PC-3 (cell line): ENCODE measurements at regions not wholly inside any gene's neighbourhood (a gene's known extent, or its start where the extent isn't known, plus 50 kb on each side); places are given as distances from the start of the nearest gene placed in this dataset.

Experiments
- ATAC-seq: fragments of 200-7000 bp; cut with Tn5 transposase; 2 replicates; pipeline ENCODE4 v1.9.1; 2020; ENCODE audit warnings: mild to moderate bottlenecking, moderate library complexity
- BruUV-seq: library from RNA; stranded (reverse); fragments of 400-500 nt; replicated peaks from 2 replicates; lab custom pipeline; 2021; lab: Mats Ljungman, UMichigan
- CTCF ChIA-PET: fragments of 300-600 bp; sonication (Branson Sonifier 250); formaldehyde crosslinking; loops from one replicate; lab custom pipeline; 2022; ENCODE audit warnings: antibody characterized with exemption; lab: Charles Lee
- POLR2A ChIA-PET: fragments of 300-600 bp; sonication (Branson Sonifier 250); formaldehyde crosslinking; loops from one replicate; lab custom pipeline; 2022; ENCODE audit warnings: antibody characterized with exemption; ENCODE audit not compliant: unreplicated experiment; lab: Charles Lee
- DNase-seq: peaks from one replicate; pipeline ENCODE4 v3.0.0-alpha.2; 2015
- H2AFZ ChIP-seq: fragments of 300-600 bp; sonication (generic); 2 replicates; pipeline ENCODE4 v1.6.0; 2016; ENCODE audit warnings: antibody characterized with exemption, low read length
- H3F3A ChIP-seq: fragments of 300-600 bp; sonication (generic); one replicate; pipeline ENCODE4 v1.6.0; 2017; ENCODE audit warnings: antibody characterized with exemption, low read length, control low read depth, mild to moderate bottlenecking; ENCODE audit not compliant: unreplicated experiment
- H3K27ac ChIP-seq: fragments of 300-600 bp; sonication (generic); 2 replicates; pipeline ENCODE4 v1.5.1; 2016; ENCODE audit warnings: mild to moderate bottlenecking, low read length
- H3K27me3 ChIP-seq: fragments of 300-600 bp; sonication (generic); 2 replicates; pipeline ENCODE4 v1.6.1; 2016; ENCODE audit warnings: low read length, mixed read lengths
- H3K36me3 ChIP-seq: fragments of 300-600 bp; sonication (generic); 2 replicates; pipeline ENCODE4 v1.6.1; 2016; ENCODE audit warnings: low read depth, mixed run types, low read length, mixed read lengths
- H3K4me1 ChIP-seq: fragments of 300-600 bp; sonication (generic); 2 replicates; pipeline ENCODE4 v1.5.1; 2016; ENCODE audit warnings: low read length; ENCODE audit not compliant: insufficient read depth
- H3K4me2 ChIP-seq: fragments of 300-600 bp; sonication (generic); 2 replicates; pipeline ENCODE4 v1.6.0; 2016; ENCODE audit warnings: low read length
- H3K4me3 ChIP-seq: fragments of 300-600 bp; sonication (generic); 2 replicates; pipeline ENCODE4 v1.5.1; 2016; ENCODE audit warnings: mild to moderate bottlenecking, low read length, mixed read lengths
- H3K79me2 ChIP-seq: fragments of 300-600 bp; sonication (generic); 2 replicates; pipeline ENCODE4 v1.6.1; 2017; ENCODE audit warnings: low read length, mixed read lengths
- H3K9ac ChIP-seq: fragments of 300-600 bp; sonication (generic); 2 replicates; pipeline ENCODE4 v1.6.0; 2016; ENCODE audit warnings: mild to moderate bottlenecking, low read length
- H3K9me2 ChIP-seq: fragments of 300-600 bp; sonication (generic); replicated peaks from 2 replicates; pipeline ENCODE4 v1.6.1; 2016; ENCODE audit warnings: mixed run types, low read length, mixed read lengths
- H3K9me3 ChIP-seq: fragments of 300-600 bp; sonication (generic); 2 replicates; pipeline ENCODE4 v1.6.1; 2016; ENCODE audit warnings: low read length, mixed read lengths
- H4K20me1 ChIP-seq: fragments of 300-600 bp; sonication (generic); 2 replicates; pipeline ENCODE4 v1.6.1; 2016; ENCODE audit warnings: low read length, mixed read lengths
- EZH2 ChIP-seq: fragments of 300-600 bp; sonication (generic); IDR thresholded peaks from one replicate; pipeline ENCODE4 v1.6.1; 2017; ENCODE audit warnings: antibody characterized with exemption, mild to moderate bottlenecking, low read length; ENCODE audit not compliant: unreplicated experiment
- EZH2phosphoT487 ChIP-seq: fragments of 300-600 bp; sonication (generic); IDR thresholded peaks from 2 replicates; pipeline ENCODE4 v1.6.1; 2018; ENCODE audit warnings: mild to moderate bottlenecking, antibody characterized with exemption, low read length, borderline replicate concordance
- intact Hi-C: fragments of 100-400 bp; cut with micrococcal nuclease; formaldehyde crosslinking; loops from 2 replicates; pipeline ENCODE4 v1.9.0; 2023
- TF ChIP-seq, protein P1 (sequence below): fragments of 300-600 bp; sonication (generic); conservative IDR thresholded peaks from 2 replicates; pipeline ENCODE4 v1.5.1; 2017; ENCODE audit warnings: antibody characterized with exemption, low read depth, mild to moderate bottlenecking, low read length

- Histone ChIP-seq H3K4me1 (no peaks in the 10 kb centered on the region), H3K9me3 (no peaks in the 10 kb centered on the region), H3K9ac (no peak overlapping the region), H3K36me3 (no peaks in the 10 kb centered on the region), H3K79me2 (no peaks in the 10 kb centered on the region), H3K27ac (no peak overlapping the region), H4K20me1 (no peaks in the 10 kb centered on the region), H3K4me2 (no peak overlapping the region), H3F3A (no peaks in the 10 kb centered on the region), H3K4me3 (no peak overlapping the region), H3K9me2 (no peaks in the 10 kb centered on the region), H3K27me3 (no peaks in the 10 kb centered on the region), H2AFZ (no peak overlapping the region)
- POLR2A ChIA-PET = no interaction called here
- BruUV-seq = no TSS peak
- CTCF ChIA-PET = no interaction called here
- no peak for DNase-seq
- intact Hi-C loops = no loop called here
- 0 out of 2 replicates have a peak, but pooled peaks have one; percentile 37 for ATAC-seq
- no peak for TF ChIP-seq EZH2phosphoT487
- no peak for TF ChIP-seq EZH2
- TF ChIP-seq, protein P1, sequence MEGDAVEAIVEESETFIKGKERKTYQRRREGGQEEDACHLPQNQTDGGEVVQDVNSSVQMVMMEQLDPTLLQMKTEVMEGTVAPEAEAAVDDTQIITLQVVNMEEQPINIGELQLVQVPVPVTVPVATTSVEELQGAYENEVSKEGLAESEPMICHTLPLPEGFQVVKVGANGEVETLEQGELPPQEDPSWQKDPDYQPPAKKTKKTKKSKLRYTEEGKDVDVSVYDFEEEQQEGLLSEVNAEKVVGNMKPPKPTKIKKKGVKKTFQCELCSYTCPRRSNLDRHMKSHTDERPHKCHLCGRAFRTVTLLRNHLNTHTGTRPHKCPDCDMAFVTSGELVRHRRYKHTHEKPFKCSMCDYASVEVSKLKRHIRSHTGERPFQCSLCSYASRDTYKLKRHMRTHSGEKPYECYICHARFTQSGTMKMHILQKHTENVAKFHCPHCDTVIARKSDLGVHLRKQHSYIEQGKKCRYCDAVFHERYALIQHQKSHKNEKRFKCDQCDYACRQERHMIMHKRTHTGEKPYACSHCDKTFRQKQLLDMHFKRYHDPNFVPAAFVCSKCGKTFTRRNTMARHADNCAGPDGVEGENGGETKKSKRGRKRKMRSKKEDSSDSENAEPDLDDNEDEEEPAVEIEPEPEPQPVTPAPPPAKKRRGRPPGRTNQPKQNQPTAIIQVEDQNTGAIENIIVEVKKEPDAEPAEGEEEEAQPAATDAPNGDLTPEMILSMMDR = no peak
Measured at GRCh38 chr5:159702826-159703225, 213.5 kb upstream of the ADRA1B start.

- intact Hi-C loops = no loop called here
- Histone ChIP-seq H3K36me3 (no peaks in the 10 kb centered on the region), H3K4me2 (no peak overlapping the region), H3K27ac (no peak overlapping the region), H3K4me1 (no peaks in the 10 kb centered on the region), H4K20me1 (no peaks in the 10 kb centered on the region), H3K79me2 (no peaks in the 10 kb centered on the region), H3K27me3 (no peaks in the 10 kb centered on the region), H3F3A (no peaks in the 10 kb centered on the region), H2AFZ (no peak overlapping the region), H3K4me3 (no peak overlapping the region), H3K9ac (no peak overlapping the region), H3K9me3 (no peaks in the 10 kb centered on the region), H3K9me2 (no peaks in the 10 kb centered on the region)
- TF ChIP-seq EZH2phosphoT487 = no peak
- TF ChIP-seq, protein P1 = no peak
- no peak for TF ChIP-seq EZH2
- ATAC-seq (no peak), DNase-seq (no peak)
- ChIA-PET CTCF (no interaction called here), POLR2A (no interaction called here)
- BruUV-seq = no TSS peak
Measured at GRCh38 chr5:159704160-159704559, 212.1 kb upstream of the ADRA1B start.

DNA sequence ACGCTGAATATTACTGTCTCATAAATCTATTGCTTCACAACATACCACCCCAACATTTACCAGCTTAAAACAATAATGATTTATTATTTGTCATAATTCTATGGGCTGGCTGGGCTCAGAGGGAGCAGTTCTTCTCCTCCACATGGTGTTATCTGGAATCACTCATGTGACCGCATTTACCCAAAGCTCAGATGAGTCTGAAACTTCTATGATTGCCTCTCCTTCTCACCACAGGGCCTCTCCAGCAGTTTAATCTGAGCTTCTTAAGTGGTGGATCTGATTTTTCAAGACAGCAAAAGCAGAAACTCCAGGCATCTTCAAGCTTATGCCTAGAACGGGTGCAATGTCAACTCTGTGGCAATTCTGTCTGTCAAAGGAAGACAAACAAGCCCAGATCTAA is 210.3 kb upstream of the ADRA1B start:
- intact Hi-C loops = no loop called here
- Histone ChIP-seq H3K9me3 (no peaks in the 10 kb centered on the region), H3K4me2 (no peak overlapping the region), H3K4me3 (no peak overlapping the region), H3F3A (no peaks in the 10 kb centered on the region), H2AFZ (no peak overlapping the region), H3K9me2 (no peaks in the 10 kb centered on the region), H3K9ac (no peak overlapping the region), H3K27ac (no peak overlapping the region), H3K79me2 (no peaks in the 10 kb centered on the region), H3K36me3 (no peaks in the 10 kb centered on the region), H3K27me3 (no peaks in the 10 kb centered on the region), H4K20me1 (no peaks in the 10 kb centered on the region), H3K4me1 (no peaks in the 10 kb centered on the region)
- DNase-seq (no peak), ATAC-seq (no peak)
- POLR2A ChIA-PET = no interaction called here
- BruUV-seq = no TSS peak
- no peak for TF ChIP-seq EZH2phosphoT487
- CTCF ChIA-PET = no interaction called here
